IMR-90 (cell line): ENCODE measurements at regions not wholly inside any gene's neighbourhood (a gene's known extent, or its start where the extent isn't known, plus 50 kb on each side); places are given as distances from the start of the nearest gene placed in this dataset.
A peak's percentile ranks its signal among the peaks of the same experiment; 100 is the strongest.

Experiments used
- ATAC-seq: fragments of 200-7000 bp; cut with Tn5 transposase; 2 replicates; pipeline ENCODE4 v1.9.1; 2020; ENCODE audit warnings: low read depth, mild to moderate bottlenecking, moderate library complexity
- BruUV-seq: library from RNA; stranded (reverse); fragments of 400-500 nt; replicated peaks from 2 replicates; lab custom pipeline; 2021; lab: Mats Ljungman, UMichigan
- CTCF ChIA-PET: fragments of 300-600 bp; formaldehyde crosslinking; extraction: SDS; loops from one replicate; lab custom pipeline; 2021; ENCODE audit warnings: antibody characterized with exemption; lab: Yijun Ruan, JAX
- POLR2A ChIA-PET: fragments of 300-600 bp; sonication (Branson Sonifier 250); formaldehyde crosslinking; loops from one replicate; lab custom pipeline; 2022; ENCODE audit warnings: antibody characterized with exemption; ENCODE audit not compliant: unreplicated experiment; lab: Charles Lee
- DNase-seq: peaks from one replicate; pipeline ENCODE4 v3.0.0; 2013
- H2AFZ ChIP-seq: replicated peaks from 2 replicates; pipeline ENCODE3; 2013; ENCODE audit warnings: low read length, mild to moderate bottlenecking; ENCODE audit not compliant: poor library complexity
- H2AK5ac ChIP-seq: 2 replicates; pipeline ENCODE4 v1.6.1; 2013; ENCODE audit warnings: low read depth, low read length, inconsistent platforms
- H2AK9ac ChIP-seq: replicated peaks from 2 replicates; pipeline ENCODE3; 2013; ENCODE audit warnings: mild to moderate bottlenecking, low read depth, low read length, moderate library complexity; ENCODE audit not compliant: poor library complexity
- H2BK120ac ChIP-seq: 2 replicates; pipeline ENCODE4 v1.6.1; 2013; ENCODE audit warnings: low read depth, low read length, inconsistent platforms
- H2BK15ac ChIP-seq: 3 replicates; pipeline ENCODE4 v1.6.1; 2013; ENCODE audit warnings: low read depth, low read length, inconsistent platforms
- H2BK20ac ChIP-seq: 2 replicates; pipeline ENCODE4 v1.6.1; 2013; ENCODE audit warnings: low read depth, mild to moderate bottlenecking, inconsistent platforms, low read length, moderate library complexity
- H2BK5ac ChIP-seq: 2 replicates; pipeline ENCODE4 v1.6.1; 2013; ENCODE audit warnings: mild to moderate bottlenecking, low read depth, low read length, inconsistent platforms; ENCODE audit not compliant: poor library complexity, severe bottlenecking
- H3K14ac ChIP-seq: replicated peaks from 2 replicates; pipeline ENCODE4 v1.6.1; 2013; ENCODE audit warnings: low read depth, low read length, inconsistent platforms
- H3K18ac ChIP-seq: 2 replicates; pipeline ENCODE4 v1.6.1; 2013; ENCODE audit warnings: low read depth, low read length, control low read depth
- H3K23ac ChIP-seq: 2 replicates; pipeline ENCODE4 v1.6.1; 2013; ENCODE audit warnings: low read depth, low read length, inconsistent platforms
- H3K27ac ChIP-seq: 2 replicates; pipeline ENCODE4 v1.5.1; 2013; ENCODE audit warnings: mild to moderate bottlenecking, control low read depth, low read length; ENCODE audit not compliant: insufficient read depth
- H3K27me3 ChIP-seq: 2 replicates; pipeline ENCODE4 v1.6.1; 2013; ENCODE audit warnings: low read length; ENCODE audit not compliant: control insufficient read depth, insufficient read depth
- H3K36me3 ChIP-seq: 2 replicates; pipeline ENCODE4 v1.6.1; 2013; ENCODE audit warnings: low read length, mixed read lengths; ENCODE audit not compliant: control insufficient read depth, insufficient read depth
- H3K4ac ChIP-seq: 2 replicates; pipeline ENCODE4 v1.6.1; 2013; ENCODE audit warnings: low read depth, low read length, inconsistent platforms
- H3K4me1 ChIP-seq: 2 replicates; pipeline ENCODE4 v1.6.1; 2013; ENCODE audit warnings: low read length, mixed read lengths; ENCODE audit not compliant: control insufficient read depth, insufficient read depth
- H3K4me2 ChIP-seq: 2 replicates; pipeline ENCODE4 v1.6.1; 2013; ENCODE audit warnings: low read depth, mild to moderate bottlenecking, control low read depth, low read length, moderate library complexity
- H3K4me3 ChIP-seq: 2 replicates; pipeline ENCODE4 v1.5.1; 2013; ENCODE audit warnings: low read depth, mild to moderate bottlenecking, control low read depth, low read length, moderate library complexity; ENCODE audit not compliant: insufficient read depth
- H3K56ac ChIP-seq: 2 replicates; pipeline ENCODE4 v1.6.1; 2013; ENCODE audit warnings: low read length, inconsistent platforms; ENCODE audit not compliant: insufficient read depth; ENCODE audit errors: extremely low read depth
- H3K79me1 ChIP-seq, 2 experiments: 2 replicates each; pipeline ENCODE4 v1.6.1; 2013; ENCODE audit warnings: low read length in 2 of 2, inconsistent platforms in 1 of 2, low read depth in 1 of 2
- H3K9ac ChIP-seq: 2 replicates; pipeline ENCODE4 v1.6.1; 2013; ENCODE audit warnings: low read depth, low read length, control low read depth
- H3K9me1 ChIP-seq: 2 replicates; pipeline ENCODE4 v1.6.1; 2013; ENCODE audit warnings: low read length, inconsistent platforms; ENCODE audit not compliant: insufficient read depth
- H3K9me3 ChIP-seq: 2 replicates; pipeline ENCODE4 v1.6.1; 2013; ENCODE audit warnings: low read length; ENCODE audit not compliant: control insufficient read depth, insufficient read depth
- H4K20me1 ChIP-seq: 2 replicates; pipeline ENCODE4 v1.6.1; 2013; ENCODE audit warnings: low read length, inconsistent platforms; ENCODE audit not compliant: insufficient read depth
- H4K5ac ChIP-seq: 2 replicates; pipeline ENCODE4 v1.6.1; 2013; ENCODE audit warnings: mild to moderate bottlenecking, low read depth, low read length, control low read depth
- H4K8ac ChIP-seq, 2 experiments: 2 replicates each; pipeline ENCODE4 v1.6.1; 2013; ENCODE audit warnings: low read depth in 2 of 2, low read length in 2 of 2, control low read depth in 1 of 2, inconsistent platforms in 1 of 2
- H4K91ac ChIP-seq: 2 replicates; pipeline ENCODE4 v1.6.1; 2013; ENCODE audit warnings: low read depth, low read length, inconsistent platforms; ENCODE audit not compliant: insufficient read depth
- BHLHE40 ChIP-seq: fragments of 150-350 bp; IDR thresholded peaks from 2 replicates; pipeline ENCODE4 v1.6.1; 2016; ENCODE audit warnings: mild to moderate bottlenecking, low read depth, low read length
- CEBPB ChIP-seq: IDR thresholded peaks from 2 replicates; pipeline ENCODE4 v1.6.1; 2012; ENCODE audit warnings: low read depth, low read length, improper control_type of control experiment
- CHD1 ChIP-seq: IDR thresholded peaks from 2 replicates; pipeline ENCODE4 v1.6.1; 2012; ENCODE audit warnings: low read depth, low read length, improper control_type of control experiment
- FOS ChIP-seq: fragments of 150-350 bp; IDR thresholded peaks from 2 replicates; pipeline ENCODE4 v1.6.1; 2016; ENCODE audit warnings: low read depth, low read length
- MAFK ChIP-seq: IDR thresholded peaks from 2 replicates; pipeline ENCODE4 v1.6.1; 2012; ENCODE audit warnings: low read depth, low read length, improper control_type of control experiment
- MXI1 ChIP-seq: IDR thresholded peaks from 2 replicates; pipeline ENCODE4 v1.6.1; 2012; ENCODE audit warnings: low read depth, mild to moderate bottlenecking, low read length, moderate library complexity, borderline replicate concordance
- NFE2L2 ChIP-seq: fragments of 150-350 bp; IDR thresholded peaks from 2 replicates; pipeline ENCODE4 v1.6.1; 2016; ENCODE audit warnings: low read depth, mild to moderate bottlenecking, low read length
- POLR2A ChIP-seq: IDR thresholded peaks from 2 replicates; pipeline ENCODE4 v1.6.1; 2012; ENCODE audit warnings: mild to moderate bottlenecking, low read depth, low read length
- RAD21 ChIP-seq: IDR thresholded peaks from 2 replicates; pipeline ENCODE4 v1.6.1; 2012; ENCODE audit warnings: low read length, improper control_type of control experiment
- RCOR1 ChIP-seq: IDR thresholded peaks from 2 replicates; pipeline ENCODE4 v1.6.1; 2012; ENCODE audit warnings: mild to moderate bottlenecking, low read length, improper control_type of control experiment; ENCODE audit not compliant: insufficient replicate concordance
- RFX5 ChIP-seq: IDR thresholded peaks from 2 replicates; pipeline ENCODE4 v1.8.0; 2012; ENCODE audit warnings: low read depth, mild to moderate bottlenecking, low read length, moderate library complexity
- SMC3 ChIP-seq: fragments of 150-350 bp; IDR thresholded peaks from 2 replicates; pipeline ENCODE4 v1.6.1; 2016; ENCODE audit warnings: low read depth, mild to moderate bottlenecking, antibody characterized with exemption, low read length, moderate library complexity
- WGBS, 2 experiments: methylation state at CpG; one replicate each; pipeline versions ENCODE4 v1.1.5 to v1.1.7; 2013; ENCODE audit warnings: missing lambda C conversion rate in 2 of 2; ENCODE audit not compliant: insufficient read length in 1 of 2; ENCODE audit errors: extremely low coverage in 2 of 2; 5-methylcytosine and 5-hydroxymethylcytosine counted together
- dilution Hi-C: fragments of 300-500 bp; cut with HindIII; formaldehyde crosslinking; loops from one replicate; pipeline ENCODE4 v1.14.3; 2018; ENCODE audit warnings: low sequenced_read_pairs; ENCODE audit not compliant: unreplicated experiment
- in situ Hi-C: fragments of 300-500 bp; cut with MboI; formaldehyde crosslinking; loops from 3 replicates; pipeline ENCODE4 v1.14.3; 2019; ENCODE audit warnings: low sequenced_read_pairs, inconsistent platforms, mixed read lengths
- intact Hi-C: fragments of 100-400 bp; cut with micrococcal nuclease; formaldehyde crosslinking; loops from 2 replicates; pipeline ENCODE4 v1.10.0; 2022
- TF ChIP-seq, protein P1 (sequence below): fragments of 150-350 bp; IDR thresholded peaks from 2 replicates; pipeline ENCODE4 v1.6.1; 2016; ENCODE audit warnings: low read depth, mild to moderate bottlenecking, low read length, moderate library complexity, borderline replicate concordance
- TF ChIP-seq, protein P2 (sequence below): fragments of 150-350 bp; IDR thresholded peaks from 2 replicates; pipeline ENCODE4 v1.6.1; 2017; ENCODE audit warnings: mild to moderate bottlenecking, antibody characterized with exemption, low read length, low read depth
- TF ChIP-seq, protein P3 (sequence below): conservative IDR thresholded peaks from 2 replicates; pipeline ENCODE4 v1.5.1; 2012; ENCODE audit warnings: mild to moderate bottlenecking, low read depth, low read length, improper control_type of control experiment

DNA sequence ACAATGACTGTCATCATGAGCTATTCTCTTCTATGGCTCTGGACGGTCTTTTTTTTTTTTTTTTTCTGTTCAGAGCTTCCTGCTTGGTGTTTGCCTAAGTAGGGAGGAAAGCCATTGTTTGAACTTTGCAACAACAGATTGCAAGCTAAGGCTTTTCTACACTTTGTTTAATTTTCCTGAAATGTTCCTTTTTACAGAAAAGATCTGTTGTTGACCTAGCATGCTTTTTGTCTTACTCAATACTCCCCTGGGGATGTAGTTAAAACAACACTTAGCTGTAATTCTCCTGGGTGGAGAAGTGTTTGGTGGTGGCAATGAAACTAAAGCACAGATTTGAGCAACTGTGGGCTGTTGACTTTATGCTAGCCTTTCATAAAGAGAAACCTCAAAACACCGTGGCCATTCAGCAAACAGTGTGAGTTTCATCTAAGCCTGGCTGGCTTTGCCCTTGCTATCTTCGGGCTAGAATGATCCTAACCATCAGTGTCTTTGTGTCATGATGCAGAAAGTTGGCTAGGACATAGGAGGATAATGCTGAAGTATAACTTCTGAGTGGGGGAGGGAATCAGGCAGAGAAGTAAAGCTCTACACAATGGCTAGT is 110.5 kb downstream of the ANXA3 start:
- peak overlapping the region; percentile 66; the same call in 1 of the 2 replicates for H3K4me2 ChIP-seq
- intact Hi-C loops: no loop called here
- DNase-seq: peak; percentile 33
- no peak for TF ChIP-seq CHD1
- no peak for TF ChIP-seq CEBPB
- no peak for TF ChIP-seq MAFK
- TF ChIP-seq, protein P1, sequence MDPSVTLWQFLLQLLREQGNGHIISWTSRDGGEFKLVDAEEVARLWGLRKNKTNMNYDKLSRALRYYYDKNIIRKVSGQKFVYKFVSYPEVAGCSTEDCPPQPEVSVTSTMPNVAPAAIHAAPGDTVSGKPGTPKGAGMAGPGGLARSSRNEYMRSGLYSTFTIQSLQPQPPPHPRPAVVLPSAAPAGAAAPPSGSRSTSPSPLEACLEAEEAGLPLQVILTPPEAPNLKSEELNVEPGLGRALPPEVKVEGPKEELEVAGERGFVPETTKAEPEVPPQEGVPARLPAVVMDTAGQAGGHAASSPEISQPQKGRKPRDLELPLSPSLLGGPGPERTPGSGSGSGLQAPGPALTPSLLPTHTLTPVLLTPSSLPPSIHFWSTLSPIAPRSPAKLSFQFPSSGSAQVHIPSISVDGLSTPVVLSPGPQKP: no peak
- TF ChIP-seq RCOR1: no peak
- TF ChIP-seq, protein P2, sequence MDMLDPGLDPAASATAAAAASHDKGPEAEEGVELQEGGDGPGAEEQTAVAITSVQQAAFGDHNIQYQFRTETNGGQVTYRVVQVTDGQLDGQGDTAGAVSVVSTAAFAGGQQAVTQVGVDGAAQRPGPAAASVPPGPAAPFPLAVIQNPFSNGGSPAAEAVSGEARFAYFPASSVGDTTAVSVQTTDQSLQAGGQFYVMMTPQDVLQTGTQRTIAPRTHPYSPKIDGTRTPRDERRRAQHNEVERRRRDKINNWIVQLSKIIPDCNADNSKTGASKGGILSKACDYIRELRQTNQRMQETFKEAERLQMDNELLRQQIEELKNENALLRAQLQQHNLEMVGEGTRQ: no peak
- no peak for TF ChIP-seq POLR2A
- TF ChIP-seq SMC3: no peak
- no peak for TF ChIP-seq RAD21
- no peak for TF ChIP-seq RFX5
- TF ChIP-seq, protein P3, sequence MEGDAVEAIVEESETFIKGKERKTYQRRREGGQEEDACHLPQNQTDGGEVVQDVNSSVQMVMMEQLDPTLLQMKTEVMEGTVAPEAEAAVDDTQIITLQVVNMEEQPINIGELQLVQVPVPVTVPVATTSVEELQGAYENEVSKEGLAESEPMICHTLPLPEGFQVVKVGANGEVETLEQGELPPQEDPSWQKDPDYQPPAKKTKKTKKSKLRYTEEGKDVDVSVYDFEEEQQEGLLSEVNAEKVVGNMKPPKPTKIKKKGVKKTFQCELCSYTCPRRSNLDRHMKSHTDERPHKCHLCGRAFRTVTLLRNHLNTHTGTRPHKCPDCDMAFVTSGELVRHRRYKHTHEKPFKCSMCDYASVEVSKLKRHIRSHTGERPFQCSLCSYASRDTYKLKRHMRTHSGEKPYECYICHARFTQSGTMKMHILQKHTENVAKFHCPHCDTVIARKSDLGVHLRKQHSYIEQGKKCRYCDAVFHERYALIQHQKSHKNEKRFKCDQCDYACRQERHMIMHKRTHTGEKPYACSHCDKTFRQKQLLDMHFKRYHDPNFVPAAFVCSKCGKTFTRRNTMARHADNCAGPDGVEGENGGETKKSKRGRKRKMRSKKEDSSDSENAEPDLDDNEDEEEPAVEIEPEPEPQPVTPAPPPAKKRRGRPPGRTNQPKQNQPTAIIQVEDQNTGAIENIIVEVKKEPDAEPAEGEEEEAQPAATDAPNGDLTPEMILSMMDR: no peak
- no peak for TF ChIP-seq BHLHE40
- no peak for TF ChIP-seq NFE2L2
- no peak for TF ChIP-seq MXI1
- no peak for TF ChIP-seq FOS

More for the DNA sequence above, 110.5 kb downstream of the ANXA3 start:
- H4K5ac ChIP-seq: no peak overlapping the region
- no peaks in the 10 kb centered on the region for H3K36me3 ChIP-seq
- in situ Hi-C loops: no loop called here
- no peak overlapping the region for H3K56ac ChIP-seq
- peaks cover 5% of the 10 kb centered on the region; the same call in 1 of the 2 replicates for H3K4me1 ChIP-seq
- no CpG with 5 or more reads among the region's 3 CpGs for WGBS, 2 experiments
- peak overlapping the region; percentile 16; the same call in 1 of the 2 replicates for H3K27ac ChIP-seq
- no peaks in the 10 kb centered on the region for H3K27me3 ChIP-seq
- dilution Hi-C loops: no loop called here
- H4K8ac ChIP-seq: peak overlapping the region in 1 of 2 experiments; percentile 59; a peak in 1 of 4 replicates
- H3K79me1 ChIP-seq: no peaks in the 10 kb centered on the region
- H4K20me1 ChIP-seq: no peaks in the 10 kb centered on the region
- CTCF ChIA-PET: interaction anchor here (1.4 to 1.7 kb wide), 2 partner anchors 10 to 13 kb away, joined by 4 to 8 read pairs; no protein-coding TSS in a partner anchor
- peak overlapping the region; percentile 79; the same call in 2 of the 3 replicates for H2BK15ac ChIP-seq
- peak overlapping the region; percentile 71 for H2BK20ac ChIP-seq
- 0 out of 2 replicates have a peak, but pooled peaks cover 3% of the 10 kb centered on the region for H3K9me1 ChIP-seq
- peak overlapping the region; percentile 85 for H2BK120ac ChIP-seq
- H3K14ac ChIP-seq: peak overlapping the region; percentile 82
- H2AFZ ChIP-seq: peak overlapping the region; percentile 67
- ATAC-seq: peak; percentile 67
- POLR2A ChIA-PET: no interaction called here
- peak overlapping the region; percentile 64 for H3K4ac ChIP-seq
- H3K9ac ChIP-seq: no peak overlapping the region
- peak overlapping the region; percentile 64; the same call in 1 of the 2 replicates for H3K23ac ChIP-seq
- peak overlapping the region; percentile 74 for H4K91ac ChIP-seq
- peak overlapping the region; percentile 83 for H2AK5ac ChIP-seq
- H3K4me3 ChIP-seq: no peak overlapping the region
- H2AK9ac ChIP-seq: no peak overlapping the region
- BruUV-seq: no TSS peak
- H3K18ac ChIP-seq: peak overlapping the region; percentile 59; the same call in 1 of the 2 replicates
- H2BK5ac ChIP-seq: peak overlapping the region; percentile 52
- H3K9me3 ChIP-seq: no peaks in the 10 kb centered on the region
